ENCODE measurements at regions not wholly inside any gene's neighbourhood (a gene's known extent, or its start where the extent isn't known, plus 50 kb on each side); places are given as distances from the start of the nearest gene placed in this dataset.

- TF ChIP-seq CTCF (IDR thresholded peaks at IDR 0.05) = peak; percentile 42
- no peaks in the 10 kb centered on the region for H3K9me3 ChIP-seq
- DNase-seq (peak in 1 of 2 donors; percentile 61), ATAC-seq (no peak)
- WGBS, 3 donors = 19 to 24% (median 23%) methylated on average over 8 of the region's 8 CpGs
- H3K4me3 ChIP-seq = no peak overlapping the region
- no peaks in the 10 kb centered on the region for H3K36me3 ChIP-seq (ENCODE audit: insufficient read depth in 1 of 2, low read depth in 1 of 2)
- intact Hi-C loops (cut with DNase I) = no loop called here
- H3K27me3 ChIP-seq (ENCODE audit: insufficient read depth in 3 of 3, low read length in 2 of 3) = no peaks in the 10 kb centered on the region
- no peaks in the 10 kb centered on the region for H3K4me1 ChIP-seq
- H3K27ac ChIP-seq = no peak overlapping the region
Observed at GRCh38 chr7:54841772-54842697, 83.0 kb upstream of the SEC61G start.

GRCh38 chr7:54843841-54844355 lies 84.9 kb upstream of the SEC61G start:
- Histone ChIP-seq H3K36me3 (ENCODE audit: insufficient read depth in 1 of 2, low read depth in 1 of 2) (no peaks in the 10 kb centered on the region), H3K27ac (no peak overlapping the region), H3K4me1 (no peaks in the 10 kb centered on the region), H3K27me3 (ENCODE audit: insufficient read depth in 3 of 3, low read length in 2 of 3) (no peaks in the 10 kb centered on the region), H3K4me3 (no peak overlapping the region), H3K9me3 (peaks cover 5% of the 10 kb centered on the region)
- ATAC-seq (no peak), DNase-seq (no peak)
- no peak for TF ChIP-seq CTCF (IDR thresholded peaks at IDR 0.05)
- 66 to 76% (median 68%) methylated on average over 3 of the region's 3 CpGs for WGBS, 3 donors
- intact Hi-C loops (cut with DNase I) = no loop called here

GRCh38 chr7:54846273-54846672 lies 87.3 kb upstream of the SEC61G start:
- no peak for DNase-seq
- Histone ChIP-seq H3K9me3 (peaks cover 19% of the 10 kb centered on the region), H3K4me1 (no peaks in the 10 kb centered on the region), H3K36me3 (ENCODE audit: insufficient read depth in 1 of 2, low read depth in 1 of 2) (no peaks in the 10 kb centered on the region), H3K27ac (no peak overlapping the region), H3K4me3 (no peak overlapping the region), H3K27me3 (ENCODE audit: insufficient read depth in 3 of 3, low read length in 2 of 3) (no peaks in the 10 kb centered on the region)
- ATAC-seq = no peak
- intact Hi-C loops (cut with DNase I) = no loop called here
- TF ChIP-seq CTCF (IDR thresholded peaks at IDR 0.05) = no peak

- Histone ChIP-seq H3K36me3 (ENCODE audit: insufficient read depth in 1 of 2, low read depth in 1 of 2) (no peaks in the 10 kb centered on the region), H3K27me3 (ENCODE audit: insufficient read depth in 3 of 3, low read length in 2 of 3) (no peaks in the 10 kb centered on the region), H3K4me1 (no peaks in the 10 kb centered on the region), H3K9me3 (peaks cover 19% of the 10 kb centered on the region), H3K27ac (no peak overlapping the region), H3K4me3 (no peak overlapping the region)
- 78 to 85% (median 82%) methylated on average over 1 of the region's 1 CpG for WGBS, 3 donors
- no peak for TF ChIP-seq CTCF (IDR thresholded peaks at IDR 0.05)
- no peak for DNase-seq
- ATAC-seq = no peak
- intact Hi-C loops (cut with DNase I) = no loop called here
Observed at GRCh38 chr7:54847921-54848320, 88.9 kb upstream of the SEC61G start.
